Suprapubic skin (tissue), 4 donors: ENCODE measurements at regions not wholly inside any gene's neighbourhood (a gene's known extent, or its start where the extent isn't known, plus 50 kb on each side); places are given as distances from the start of the nearest gene placed in this dataset.

ENCODE experiments used
- EP300 ChIP-seq: sonication (generic); formaldehyde crosslinking; IDR thresholded peaks from one replicate; pipeline ENCODE4 v1.6.1; 2017; ENCODE audit warnings: antibody characterized with exemption
- POLR2AphosphoS5 ChIP-seq, 3 donors: sonication (generic); formaldehyde crosslinking; IDR thresholded peaks; one replicate each; pipeline ENCODE4 v1.6.1; 2017; ENCODE audit warnings: antibody characterized with exemption in 3 of 3
- TF ChIP-seq, protein P1 (sequence below), 2 donors: fragments of 200-600 bp in 1 of 2; fragments of 450-650 bp in 1 of 2; sonication (generic) in 1 of 2; IDR thresholded peaks; one replicate each; pipeline ENCODE4 v1.5.1; 2016 to 2019; ENCODE audit warnings: antibody characterized with exemption in 2 of 2, mild to moderate bottlenecking in 1 of 2, moderate library complexity in 1 of 2

DNA sequence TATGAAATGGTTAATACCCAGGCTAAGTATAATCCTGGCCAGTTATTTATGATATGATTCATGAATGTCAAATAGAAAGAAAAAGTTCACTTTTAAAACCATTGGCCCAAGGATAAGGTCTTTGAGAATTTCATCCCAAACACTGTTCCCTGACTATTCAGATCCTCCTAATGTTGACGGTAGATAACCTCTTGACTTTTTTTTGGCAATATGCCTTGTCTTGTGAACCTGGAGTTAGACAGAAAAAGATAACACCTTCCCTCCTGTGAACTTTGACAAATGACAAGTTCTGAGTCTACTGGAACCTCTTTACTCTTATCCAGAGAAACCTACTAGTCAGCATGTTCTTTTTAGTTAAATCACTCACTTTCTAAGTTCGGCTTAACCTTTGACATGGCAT, 166.8 kb upstream of the PREP start:
- TF ChIP-seq EP300: no peak
- no peak for TF ChIP-seq POLR2AphosphoS5 (IDR thresholded peaks at IDR 0.05)
- TF ChIP-seq, protein P1, sequence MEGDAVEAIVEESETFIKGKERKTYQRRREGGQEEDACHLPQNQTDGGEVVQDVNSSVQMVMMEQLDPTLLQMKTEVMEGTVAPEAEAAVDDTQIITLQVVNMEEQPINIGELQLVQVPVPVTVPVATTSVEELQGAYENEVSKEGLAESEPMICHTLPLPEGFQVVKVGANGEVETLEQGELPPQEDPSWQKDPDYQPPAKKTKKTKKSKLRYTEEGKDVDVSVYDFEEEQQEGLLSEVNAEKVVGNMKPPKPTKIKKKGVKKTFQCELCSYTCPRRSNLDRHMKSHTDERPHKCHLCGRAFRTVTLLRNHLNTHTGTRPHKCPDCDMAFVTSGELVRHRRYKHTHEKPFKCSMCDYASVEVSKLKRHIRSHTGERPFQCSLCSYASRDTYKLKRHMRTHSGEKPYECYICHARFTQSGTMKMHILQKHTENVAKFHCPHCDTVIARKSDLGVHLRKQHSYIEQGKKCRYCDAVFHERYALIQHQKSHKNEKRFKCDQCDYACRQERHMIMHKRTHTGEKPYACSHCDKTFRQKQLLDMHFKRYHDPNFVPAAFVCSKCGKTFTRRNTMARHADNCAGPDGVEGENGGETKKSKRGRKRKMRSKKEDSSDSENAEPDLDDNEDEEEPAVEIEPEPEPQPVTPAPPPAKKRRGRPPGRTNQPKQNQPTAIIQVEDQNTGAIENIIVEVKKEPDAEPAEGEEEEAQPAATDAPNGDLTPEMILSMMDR (IDR thresholded peaks at IDR 0.05): no peak
